ENCODE measurements at regions not wholly inside any gene's neighbourhood (a gene's known extent, or its start where the extent isn't known, plus 50 kb on each side); places are given as distances from the start of the nearest gene placed in this dataset.

DNA sequence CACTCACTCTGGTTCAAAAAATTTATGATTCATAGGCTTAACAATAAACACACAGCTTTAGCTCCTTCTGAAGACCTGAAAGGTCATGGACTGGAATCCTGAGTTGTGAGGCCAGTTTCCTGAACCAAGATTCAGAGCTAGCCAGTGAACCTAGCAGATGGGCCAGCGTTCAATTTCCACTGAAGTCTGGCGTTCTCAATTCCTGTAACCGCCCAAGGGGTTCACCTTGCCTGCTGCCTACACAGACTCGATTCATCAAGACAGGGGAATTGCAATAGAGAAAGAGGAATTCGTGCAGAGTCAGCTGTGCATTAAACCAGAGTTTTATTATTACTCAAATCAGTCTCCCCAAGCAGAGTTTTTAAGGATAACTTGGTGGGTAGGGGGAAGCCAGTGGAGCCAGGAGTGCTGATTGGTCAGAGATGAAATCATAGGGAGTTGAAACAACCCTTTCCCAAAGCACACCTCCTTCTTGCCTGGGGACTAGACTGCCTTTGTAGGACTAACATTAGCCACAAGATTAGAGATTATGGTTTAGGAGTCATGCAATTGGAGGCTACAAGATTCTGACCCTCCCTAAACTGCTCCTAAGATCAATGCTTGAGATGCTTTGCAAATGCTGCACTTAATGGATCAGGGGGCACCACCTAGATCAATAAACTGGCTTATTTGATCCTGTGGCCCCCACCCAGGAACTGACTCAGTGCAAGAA is 117.5 kb upstream of the SHB start:
- TF ChIP-seq, protein P1, sequence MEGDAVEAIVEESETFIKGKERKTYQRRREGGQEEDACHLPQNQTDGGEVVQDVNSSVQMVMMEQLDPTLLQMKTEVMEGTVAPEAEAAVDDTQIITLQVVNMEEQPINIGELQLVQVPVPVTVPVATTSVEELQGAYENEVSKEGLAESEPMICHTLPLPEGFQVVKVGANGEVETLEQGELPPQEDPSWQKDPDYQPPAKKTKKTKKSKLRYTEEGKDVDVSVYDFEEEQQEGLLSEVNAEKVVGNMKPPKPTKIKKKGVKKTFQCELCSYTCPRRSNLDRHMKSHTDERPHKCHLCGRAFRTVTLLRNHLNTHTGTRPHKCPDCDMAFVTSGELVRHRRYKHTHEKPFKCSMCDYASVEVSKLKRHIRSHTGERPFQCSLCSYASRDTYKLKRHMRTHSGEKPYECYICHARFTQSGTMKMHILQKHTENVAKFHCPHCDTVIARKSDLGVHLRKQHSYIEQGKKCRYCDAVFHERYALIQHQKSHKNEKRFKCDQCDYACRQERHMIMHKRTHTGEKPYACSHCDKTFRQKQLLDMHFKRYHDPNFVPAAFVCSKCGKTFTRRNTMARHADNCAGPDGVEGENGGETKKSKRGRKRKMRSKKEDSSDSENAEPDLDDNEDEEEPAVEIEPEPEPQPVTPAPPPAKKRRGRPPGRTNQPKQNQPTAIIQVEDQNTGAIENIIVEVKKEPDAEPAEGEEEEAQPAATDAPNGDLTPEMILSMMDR (IDR thresholded peaks at IDR 0.05; ENCODE audit: borderline replicate concordance, extremely low read depth, insufficient read depth) = no peak
- DNase-seq (peak in 2 of 5 donors; percentile 39 to 51), FAIRE-seq (no peak)
- Histone ChIP-seq H3K4me1 (ENCODE audit: control insufficient read depth in 2 of 3, insufficient read depth in 2 of 3, low read depth in 1 of 3, low read length in 3 of 3) (no peaks in the 10 kb centered on the region), H3K27ac (ENCODE audit: low read depth in 2 of 2, low read length in 2 of 2) (no peak overlapping the region), H3K9ac (ENCODE audit: low read length in 3 of 3) (no peak overlapping the region), H3K9me3 (ENCODE audit: control insufficient read depth in 2 of 3, insufficient read depth in 1 of 3, low read length in 3 of 3) (no peaks in the 10 kb centered on the region), H3K4me3 (ENCODE audit: low read length in 3 of 3) (no peak overlapping the region), H3K36me3 (ENCODE audit: control insufficient read depth in 2 of 3, insufficient read depth in 3 of 3, low read length in 3 of 3) (no peaks in the 10 kb centered on the region), H3K27me3 (ENCODE audit: control insufficient read depth, insufficient read depth, low read length) (no peaks in the 10 kb centered on the region)
- intact Hi-C loops (cut with DNase I) = no loop called here

DNA sequence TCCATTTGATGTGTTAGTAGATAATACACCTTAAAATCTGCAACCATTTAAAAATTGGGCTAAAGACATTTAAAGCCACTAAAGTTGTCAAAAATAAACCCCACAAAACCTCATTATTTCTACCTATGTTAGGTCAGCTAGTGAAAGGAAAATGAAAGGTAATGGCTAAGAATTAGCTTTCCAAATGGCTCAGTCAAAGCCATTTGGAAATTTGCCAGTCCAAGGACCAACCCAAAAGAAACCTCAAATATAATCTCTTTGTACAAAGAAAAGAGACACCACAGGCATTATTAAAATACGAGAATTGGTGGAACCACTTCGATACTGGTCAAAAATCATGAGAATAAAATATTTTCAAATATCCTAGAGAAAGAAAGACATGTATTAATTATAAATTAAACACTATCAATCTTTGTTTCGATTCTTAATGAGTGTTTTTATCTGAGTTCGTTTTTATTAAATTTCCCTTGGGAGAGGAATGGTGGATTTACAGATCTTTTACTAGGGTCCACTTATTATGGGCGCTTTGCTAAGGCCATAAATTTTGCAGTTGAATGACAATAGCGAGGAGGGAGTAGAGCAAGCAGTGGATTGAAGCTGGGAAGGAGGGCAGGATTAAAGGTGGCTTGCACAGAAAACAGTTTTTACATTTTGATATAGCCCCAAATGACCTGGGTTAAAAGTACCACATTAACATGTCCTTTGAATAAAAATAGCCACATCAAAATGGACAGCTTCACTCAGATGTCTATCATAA is 116.8 kb upstream of the SHB start:
- H3K27ac ChIP-seq (ENCODE audit: low read depth in 2 of 2, low read length in 2 of 2) = no peak overlapping the region
- intact Hi-C loops (cut with DNase I) = no loop called here
- FAIRE-seq (no peak), DNase-seq (no peak)
- no peaks in the 10 kb centered on the region for H3K9me3 ChIP-seq (ENCODE audit: control insufficient read depth in 2 of 3, insufficient read depth in 1 of 3, low read length in 3 of 3)
- TF ChIP-seq, protein P1 (IDR thresholded peaks at IDR 0.05; ENCODE audit: borderline replicate concordance, extremely low read depth, insufficient read depth) = no peak
- H3K27me3 ChIP-seq (ENCODE audit: control insufficient read depth, insufficient read depth, low read length) = no peaks in the 10 kb centered on the region
- H3K9ac ChIP-seq (ENCODE audit: low read length in 3 of 3) = no peak overlapping the region
- H3K4me3 ChIP-seq (ENCODE audit: low read length in 3 of 3) = no peak overlapping the region
- H3K36me3 ChIP-seq (ENCODE audit: control insufficient read depth in 2 of 3, insufficient read depth in 3 of 3, low read length in 3 of 3) = no peaks in the 10 kb centered on the region
- peaks cover 0 to 2% (median 0%) of the 10 kb centered on the region in 3 donors for H3K4me1 ChIP-seq (ENCODE audit: control insufficient read depth in 2 of 3, insufficient read depth in 2 of 3, low read depth in 1 of 3, low read length in 3 of 3)

DNA sequence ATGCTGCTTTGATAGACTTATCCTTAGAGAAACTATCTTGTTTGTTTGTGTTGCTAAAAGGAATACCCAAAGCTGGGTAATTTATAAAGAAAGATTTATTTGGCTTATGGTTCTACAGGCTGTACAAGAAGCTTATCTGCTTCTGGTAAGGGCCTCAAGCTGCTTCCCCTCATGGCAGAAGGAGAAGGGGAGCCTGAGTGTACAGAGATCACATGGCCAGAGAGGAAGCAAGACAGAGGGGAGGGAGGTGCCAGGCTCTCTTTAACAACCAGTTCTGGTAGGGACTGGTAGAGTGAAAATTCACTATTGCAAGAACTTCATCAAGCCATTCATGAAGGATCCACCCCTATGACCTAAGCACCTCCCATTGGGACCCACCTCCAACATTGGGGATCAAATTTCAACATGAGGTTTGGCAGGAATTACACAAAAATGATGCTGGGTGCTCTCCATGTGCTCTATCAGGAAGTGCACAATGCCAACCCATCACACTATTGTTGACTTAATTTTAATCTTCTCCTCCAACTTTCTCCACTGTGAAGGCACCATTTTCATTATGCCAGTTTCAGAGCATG is 115.1 kb upstream of the SHB start:
- intact Hi-C loops (cut with DNase I) = no loop called here
- Histone ChIP-seq H3K9ac (ENCODE audit: low read length in 3 of 3) (no peak overlapping the region), H3K36me3 (ENCODE audit: control insufficient read depth in 2 of 3, insufficient read depth in 3 of 3, low read length in 3 of 3) (no peaks in the 10 kb centered on the region), H3K9me3 (ENCODE audit: control insufficient read depth in 2 of 3, insufficient read depth in 1 of 3, low read length in 3 of 3) (no peaks in the 10 kb centered on the region), H3K27me3 (ENCODE audit: control insufficient read depth, insufficient read depth, low read length) (no peaks in the 10 kb centered on the region), H3K27ac (ENCODE audit: low read depth in 2 of 2, low read length in 2 of 2) (no peak overlapping the region), H3K4me3 (ENCODE audit: low read length in 3 of 3) (no peak overlapping the region), H3K4me1 (ENCODE audit: control insufficient read depth in 2 of 3, insufficient read depth in 2 of 3, low read depth in 1 of 3, low read length in 3 of 3) (peaks cover 0 to 5% (median 0%) of the 10 kb centered on the region in 3 donors)
- TF ChIP-seq, protein P1 (IDR thresholded peaks at IDR 0.05; ENCODE audit: borderline replicate concordance, extremely low read depth, insufficient read depth) = no peak
- DNase-seq (no peak), FAIRE-seq (no peak)
